ENCODE measurements at regions not wholly inside any gene's neighbourhood (a gene's known extent, or its start where the extent isn't known, plus 50 kb on each side); places are given as distances from the start of the nearest gene placed in this dataset.

DNA sequence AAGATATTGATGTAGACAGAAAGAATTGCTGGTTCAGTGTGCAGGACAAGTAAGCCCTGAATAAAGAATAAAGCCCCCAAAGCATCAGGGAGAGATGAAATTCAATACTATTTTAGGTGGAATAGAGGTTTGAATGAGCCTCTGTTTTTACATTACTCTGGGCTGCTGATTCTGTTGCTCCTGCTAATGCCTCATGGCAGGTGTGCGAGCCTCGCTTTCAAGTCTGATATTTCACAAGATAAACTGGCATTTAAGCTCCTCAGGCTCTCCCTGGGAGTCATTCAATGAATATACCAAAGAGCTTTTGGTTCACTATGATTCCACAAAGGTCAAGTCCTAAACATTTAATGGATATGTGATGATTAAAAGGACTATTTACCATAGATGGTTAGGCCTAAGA, 601.0 kb upstream of the SLC39A10 start:
- DNase-seq = no peak

DNA sequence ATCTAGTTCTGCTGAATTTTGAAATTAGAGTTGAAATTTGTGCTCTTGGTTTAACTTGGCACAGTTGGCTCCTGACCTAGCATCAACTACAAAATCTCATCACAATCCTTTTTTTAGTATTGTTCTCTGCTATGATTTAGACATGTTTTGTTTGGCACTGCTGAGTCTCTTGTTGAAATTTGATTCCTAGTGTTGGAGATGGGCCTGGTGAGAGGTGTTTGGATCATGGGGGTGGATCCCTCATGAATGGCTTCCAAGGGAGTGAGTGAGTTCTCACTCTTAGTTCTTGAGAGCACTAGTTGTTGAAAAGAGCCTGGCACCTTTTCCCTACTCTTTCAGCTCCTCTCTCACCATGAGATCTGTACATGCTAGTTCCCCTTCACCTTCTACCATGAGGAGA, 605.6 kb upstream of the SLC39A10 start:
- DNase-seq = no peak

DNA sequence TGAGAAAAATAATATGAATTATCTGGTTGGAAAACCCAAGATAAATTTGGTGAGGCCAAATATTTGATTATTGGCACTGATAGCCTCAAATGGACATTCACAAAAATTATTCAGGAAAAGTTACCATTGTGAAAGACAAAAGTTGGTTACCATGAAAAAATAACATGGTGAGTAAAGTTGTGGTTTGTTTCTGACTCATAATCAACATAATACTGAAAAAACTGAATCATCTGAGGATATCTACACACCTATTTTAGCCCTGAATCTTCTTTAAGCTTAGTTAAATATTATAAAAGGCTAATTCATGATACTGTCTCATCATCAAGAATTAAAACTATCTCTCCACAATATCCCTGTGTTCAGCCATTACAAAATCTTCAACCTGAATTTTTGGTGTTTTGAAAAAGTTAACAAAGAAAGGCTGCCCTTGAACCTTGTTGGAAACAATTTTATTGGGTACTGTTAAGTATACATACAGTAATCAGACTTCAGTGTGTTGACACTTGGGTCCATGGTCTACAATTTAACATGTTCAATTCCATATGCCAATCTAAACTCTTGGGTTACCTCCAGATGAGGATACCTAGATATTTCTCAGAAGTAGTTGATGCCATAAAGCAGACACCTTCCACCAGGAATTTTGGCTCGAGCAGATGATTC, 607.5 kb upstream of the SLC39A10 start:
- DNase-seq = no peak

- no peak for DNase-seq
Observed at GRCh38 chr2:195047955-195048354, 609.1 kb upstream of the SLC39A10 start.

DNA sequence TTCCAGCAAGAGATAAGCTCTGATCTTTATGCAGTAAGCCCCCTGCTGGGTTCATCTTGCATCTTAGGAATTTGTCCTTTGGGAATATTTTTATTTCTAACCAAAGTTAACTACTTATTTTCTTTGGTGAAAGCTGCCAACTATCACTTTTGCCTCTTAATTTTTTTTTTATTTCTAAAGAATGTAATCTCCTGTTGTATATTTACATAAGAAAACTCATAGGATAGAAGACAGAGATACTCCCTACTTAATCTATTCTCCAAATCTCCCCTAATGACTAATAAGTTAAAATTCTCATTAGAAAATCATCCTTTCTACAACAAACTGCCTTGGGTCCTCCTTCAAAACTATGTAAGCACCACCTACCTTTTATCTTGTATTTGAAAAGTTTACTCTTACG, 612.2 kb upstream of the SLC39A10 start:
- no peak for DNase-seq

GRCh38 chr2:195038153-195038552, 618.9 kb upstream of the SLC39A10 start:
- DNase-seq = no peak

DNA sequence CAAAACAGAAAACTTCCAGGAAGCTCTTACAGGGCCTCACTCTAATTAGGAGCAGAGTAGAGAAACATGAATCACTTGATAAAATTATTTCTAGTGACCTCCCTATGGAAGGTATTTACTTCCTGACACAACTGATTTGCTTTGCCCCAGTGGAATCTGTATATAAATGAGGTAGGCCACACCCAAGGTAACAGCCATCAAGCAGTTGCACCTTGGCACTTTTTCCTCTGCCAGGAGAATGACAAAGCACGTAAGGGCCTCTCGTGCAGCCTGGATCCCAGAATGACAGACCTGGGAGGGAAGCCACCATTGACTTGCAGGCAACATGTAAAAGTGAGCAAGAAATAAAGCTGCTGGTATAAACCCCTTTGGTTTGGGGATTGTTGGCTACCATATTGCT, 620.0 kb upstream of the SLC39A10 start:
- DNase-seq = no peak

- DNase-seq = no peak
Observed at GRCh38 chr2:195031411-195031810, 625.6 kb upstream of the SLC39A10 start.

DNA sequence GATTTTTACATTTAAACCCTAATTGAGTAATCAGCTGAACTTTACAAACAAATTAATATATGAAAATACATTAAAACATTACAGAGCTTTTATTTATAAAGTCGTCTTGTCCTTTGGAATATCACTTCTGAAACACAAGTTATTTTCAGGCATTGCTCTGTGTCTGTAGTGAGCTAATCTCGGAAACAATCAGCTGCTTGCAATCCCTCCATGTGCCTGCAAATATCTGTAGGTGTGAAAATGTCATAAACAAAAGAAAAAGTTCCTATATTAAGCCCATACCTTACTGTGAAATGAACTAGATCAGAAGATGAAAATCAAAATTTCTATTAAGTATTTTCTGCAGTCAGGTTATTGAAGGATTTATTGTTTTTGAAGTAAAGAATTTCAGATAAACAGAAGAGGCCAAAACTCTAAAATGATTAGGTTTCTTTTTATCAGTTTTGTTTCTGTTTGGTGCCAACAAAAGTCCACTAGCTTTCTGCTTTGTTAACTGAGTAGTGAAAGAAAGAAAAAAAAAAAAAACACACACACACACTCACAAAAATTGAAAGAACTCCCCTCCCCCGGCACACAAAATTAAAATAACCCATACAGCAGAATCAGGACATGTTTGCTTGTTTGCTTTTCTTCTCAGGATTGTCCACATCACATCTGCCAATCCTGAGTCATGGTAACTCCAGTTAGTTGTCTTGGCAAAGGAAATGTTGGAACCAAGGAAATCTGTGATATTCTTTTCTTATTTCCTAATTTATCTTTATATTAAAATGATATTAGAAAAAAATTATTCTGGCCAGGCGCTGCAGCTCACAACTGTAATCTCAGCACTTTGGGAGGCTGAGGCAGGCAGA, 627.0 kb upstream of the SLC39A10 start:
- no peak for DNase-seq

- no peak for DNase-seq
Observed at GRCh38 chr2:195027947-195028346, 629.1 kb upstream of the SLC39A10 start.

DNA sequence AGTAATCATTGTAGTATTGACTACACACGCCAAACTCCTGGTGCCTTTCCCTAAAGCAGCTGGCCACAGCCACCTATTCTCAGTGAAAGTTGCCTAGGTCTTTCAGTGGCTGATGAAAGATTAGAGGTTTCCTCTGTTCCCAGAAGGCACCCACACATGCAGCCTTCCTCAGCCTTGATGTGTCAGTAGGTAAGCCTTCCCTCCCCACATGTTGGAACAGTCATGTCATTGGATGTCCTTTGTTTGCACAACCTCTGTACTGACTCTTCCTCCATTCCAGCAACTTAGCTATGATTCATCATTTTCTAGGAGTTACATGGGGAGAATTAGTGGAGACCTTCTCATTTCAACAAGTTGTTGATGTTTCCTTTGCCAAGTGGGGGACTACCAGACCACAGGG, 630.8 kb upstream of the SLC39A10 start:
- no peak for DNase-seq

GRCh38 chr2:195022508-195022830, 634.6 kb upstream of the SLC39A10 start:
- no peak for DNase-seq

GRCh38 chr2:195021711-195022507, 635.1 kb upstream of the SLC39A10 start:
- DNase-seq = no peak

GRCh38 chr2:195018462-195018861, 638.6 kb upstream of the SLC39A10 start:
- DNase-seq = no peak

GRCh38 chr2:195017890-195018289, 639.1 kb upstream of the SLC39A10 start:
- no peak for DNase-seq

- no peak for DNase-seq
Observed at GRCh38 chr2:195016841-195017240, 640.2 kb upstream of the SLC39A10 start.

DNA sequence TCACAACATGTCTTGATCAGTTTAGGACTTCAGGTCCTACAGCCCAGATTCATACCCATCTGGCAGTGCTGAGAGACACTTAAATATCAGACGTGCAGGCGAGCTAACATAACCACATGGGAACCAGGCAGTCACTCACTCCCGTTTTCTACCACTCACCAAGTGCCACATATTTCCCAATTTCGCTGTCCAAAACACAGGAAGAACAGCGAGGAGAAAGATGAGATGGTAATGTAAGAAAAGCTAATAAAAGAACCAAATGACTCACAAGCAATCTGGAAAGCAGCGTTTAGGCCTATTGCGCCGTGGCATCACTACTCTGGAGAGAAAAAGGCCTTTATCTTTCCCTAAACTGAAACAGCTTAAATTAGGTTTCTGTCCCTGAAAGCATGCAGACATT, 647.8 kb upstream of the SLC39A10 start:
- no peak for DNase-seq

DNA sequence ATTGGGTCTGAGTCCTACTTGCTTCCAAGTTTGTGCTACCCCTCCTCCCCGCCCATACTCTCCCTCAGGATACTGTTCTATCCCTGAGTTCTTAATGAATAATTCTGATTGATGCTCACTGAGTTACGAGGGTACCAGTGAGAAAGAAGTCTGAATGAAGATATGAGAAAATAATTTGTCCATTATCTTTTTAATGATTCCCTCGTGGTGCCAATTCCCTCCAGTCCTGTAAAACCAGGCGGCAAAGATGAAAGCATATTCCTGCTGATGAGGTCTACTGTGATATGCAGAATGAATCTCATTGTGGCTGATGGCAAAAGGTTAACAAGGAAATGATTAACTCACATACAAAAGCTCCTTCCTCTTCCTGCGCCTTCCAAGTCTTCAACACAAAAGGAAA, 650.2 kb upstream of the SLC39A10 start:
- no peak for DNase-seq

- no peak for DNase-seq
Observed at GRCh38 chr2:195003881-195004471, 653.0 kb upstream of the SLC39A10 start.

DNA sequence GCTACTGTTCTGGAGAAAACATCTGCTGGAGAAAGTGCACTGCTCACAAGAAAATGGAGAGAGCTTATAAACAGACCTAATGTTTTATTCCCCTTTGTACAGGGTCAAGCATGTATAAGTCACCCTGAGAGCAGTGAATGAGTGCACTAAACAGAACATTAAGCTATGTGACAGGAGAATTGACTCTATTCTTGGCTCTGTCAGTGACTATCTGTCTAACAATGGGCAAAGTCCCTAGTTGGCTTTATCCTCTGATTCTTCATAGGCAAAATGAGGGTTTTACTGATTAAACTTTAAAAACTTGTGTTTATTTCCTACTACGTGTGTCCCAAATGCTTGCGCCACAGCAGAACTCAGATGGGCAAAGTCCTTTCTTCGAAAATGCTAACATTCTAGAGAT, 655.1 kb upstream of the SLC39A10 start:
- DNase-seq = no peak

DNA sequence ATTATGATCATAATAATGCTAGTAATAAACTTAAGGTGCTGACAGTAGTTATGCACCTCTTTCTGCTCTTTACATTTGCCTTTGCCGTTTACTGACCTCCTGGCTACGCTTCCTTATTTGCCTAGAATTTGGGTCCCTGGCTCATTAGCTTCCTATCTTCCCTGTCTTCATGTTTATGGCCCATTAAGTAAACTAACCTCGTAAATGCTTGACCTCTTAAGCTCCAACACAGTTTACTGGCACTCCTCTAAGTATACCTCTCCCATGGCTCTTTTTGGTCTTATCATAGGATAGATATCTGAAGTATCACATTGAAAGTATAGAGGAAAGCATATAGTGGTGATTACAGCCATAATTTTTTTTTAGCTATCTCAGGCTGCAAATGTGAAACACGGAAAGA, 657.3 kb upstream of the SLC39A10 start:
- DNase-seq = no peak

DNA sequence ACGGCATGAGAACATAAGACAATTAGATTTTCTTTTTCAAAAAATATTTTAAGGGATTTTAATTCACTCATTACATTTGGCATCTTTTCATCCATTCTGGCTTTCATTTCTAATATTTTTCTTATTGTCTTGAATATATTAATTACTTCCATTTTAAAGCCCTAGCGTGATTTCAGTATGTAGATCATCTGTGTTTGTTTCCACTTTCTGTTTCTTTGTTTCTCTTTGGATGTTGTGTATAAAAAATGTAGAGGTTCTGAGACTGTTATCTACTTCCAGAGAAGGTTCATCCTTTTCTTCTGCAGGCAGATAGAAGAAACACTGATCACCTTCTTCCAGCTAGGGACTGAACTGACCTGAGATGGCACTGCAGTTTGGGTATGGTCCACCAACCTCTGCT, 664.4 kb upstream of the SLC39A10 start:
- DNase-seq = no peak

GRCh38 chr2:194985258-194985657, 671.8 kb upstream of the SLC39A10 start:
- no peak for DNase-seq

Measured in renal pelvis (tissue), 1 donor.